ENCODE measurements at regions not wholly inside any gene's neighbourhood (a gene's known extent, or its start where the extent isn't known, plus 50 kb on each side); places are given as distances from the start of the nearest gene placed in this dataset.
"Not testable (repeated sequence)": the region's sequence is repeated elsewhere in the genome, so short reads cannot be mapped to it uniquely, and the experiment has no call there.

DNA sequence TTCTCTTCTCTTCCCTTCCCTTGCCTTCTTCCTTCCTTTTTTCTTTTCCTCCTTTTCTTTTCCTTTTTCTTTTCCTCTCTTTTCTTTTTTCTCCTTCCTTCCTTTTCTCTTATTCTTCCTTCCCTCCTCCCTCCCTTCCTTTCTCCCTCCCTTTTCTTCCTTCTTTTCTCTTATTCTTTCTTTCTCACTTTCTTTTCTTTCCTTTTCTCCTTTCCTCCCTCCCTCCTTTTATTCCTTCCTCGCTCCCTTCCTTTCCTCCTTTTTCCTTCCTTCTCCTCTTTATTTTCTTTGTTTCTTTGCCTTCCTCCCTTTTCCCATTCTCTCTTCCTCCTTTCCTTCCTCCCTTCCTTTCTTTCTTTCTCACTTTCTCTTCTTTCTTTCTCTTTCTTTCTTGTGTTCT lies 146.1 kb downstream of the ZNF92 start:
- not testable (repeated sequence) for DNase-seq

DNA sequence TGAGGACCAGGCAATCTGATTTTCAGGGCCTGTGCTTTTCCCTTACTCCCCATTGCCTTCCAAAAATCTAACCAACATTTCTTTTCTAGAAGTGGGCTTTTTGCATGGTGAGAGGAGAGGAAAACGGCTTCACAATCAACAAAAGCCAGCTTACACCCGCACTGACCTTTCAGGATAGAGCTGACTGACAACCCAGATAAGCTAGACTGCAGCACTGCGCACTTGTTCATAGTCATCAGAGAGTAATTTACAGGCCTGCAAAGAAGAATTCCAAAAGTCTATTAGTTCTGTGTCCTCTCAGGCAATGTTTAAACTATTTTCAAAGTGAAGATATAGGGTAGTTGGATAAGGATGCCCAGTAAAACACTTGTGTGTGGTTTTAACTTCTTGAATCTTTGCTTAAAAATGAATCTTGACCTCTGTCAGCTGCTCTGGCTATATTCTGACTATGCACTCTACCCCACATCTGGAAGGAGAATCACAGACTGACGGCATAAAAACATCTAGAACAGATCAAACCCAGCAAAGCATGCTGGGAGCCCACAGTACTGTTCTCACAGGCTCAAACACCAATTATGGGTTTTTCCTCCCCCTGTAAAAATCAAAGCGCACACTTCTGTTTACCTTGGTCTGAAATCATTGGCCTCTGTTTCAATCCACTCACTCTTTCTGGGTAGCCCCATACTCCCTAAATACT lies 172.0 kb downstream of the ZNF92 start:
- DNase-seq = not testable (repeated sequence)

DNA sequence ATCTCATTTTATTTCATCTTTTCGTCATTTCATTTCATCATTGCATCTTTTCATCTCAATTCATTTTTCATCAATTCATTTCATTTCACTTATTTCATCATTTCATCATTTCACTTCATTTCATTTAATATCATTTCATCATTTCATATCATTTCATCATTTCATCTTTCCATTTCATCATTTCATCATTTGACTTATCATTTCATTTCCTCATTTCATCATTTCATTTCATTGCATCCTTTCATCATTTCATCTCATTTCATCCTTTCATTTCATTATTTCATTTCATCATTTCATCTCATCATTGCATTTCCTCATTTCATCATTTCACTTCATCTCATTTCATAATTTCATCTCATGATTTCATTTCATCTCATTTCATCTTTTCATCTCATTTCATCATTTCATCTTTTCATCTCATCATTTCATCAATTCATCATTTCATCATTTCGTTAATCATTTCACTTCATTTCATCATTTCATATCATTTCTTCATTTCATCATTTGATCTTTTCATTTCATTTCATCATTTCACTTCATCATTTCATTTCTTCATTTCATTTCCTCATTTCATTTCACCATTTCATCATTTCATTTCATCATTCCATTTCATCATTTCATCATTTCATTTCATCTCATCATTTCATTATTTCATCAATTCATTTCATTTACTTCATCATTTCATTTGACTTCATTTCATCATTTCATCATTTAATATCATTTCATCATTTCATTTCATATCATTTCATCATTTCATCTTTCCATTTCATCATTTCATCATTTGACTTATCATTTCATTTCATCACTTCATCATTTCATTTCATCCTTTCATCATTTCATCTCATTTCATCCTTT lies 176.2 kb downstream of the ZNF92 start:
- DNase-seq = not testable (repeated sequence)

DNA sequence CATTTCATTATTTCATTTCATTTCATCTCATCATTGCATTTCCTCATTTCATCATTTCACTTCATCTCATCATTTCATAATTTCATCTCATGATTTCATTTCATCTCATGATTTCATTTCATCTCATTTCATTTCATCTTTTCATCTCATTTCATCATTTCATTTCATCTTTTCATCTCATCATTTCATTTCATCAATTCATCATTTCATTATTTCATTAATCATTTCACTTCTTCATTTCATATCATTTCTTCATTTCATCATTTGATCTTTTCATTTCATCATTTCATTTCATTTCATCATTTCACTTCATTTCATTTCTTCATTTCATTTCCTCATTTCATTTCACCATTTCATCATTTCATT lies 176.8 kb downstream of the ZNF92 start:
- not testable (repeated sequence) for DNase-seq

DNA sequence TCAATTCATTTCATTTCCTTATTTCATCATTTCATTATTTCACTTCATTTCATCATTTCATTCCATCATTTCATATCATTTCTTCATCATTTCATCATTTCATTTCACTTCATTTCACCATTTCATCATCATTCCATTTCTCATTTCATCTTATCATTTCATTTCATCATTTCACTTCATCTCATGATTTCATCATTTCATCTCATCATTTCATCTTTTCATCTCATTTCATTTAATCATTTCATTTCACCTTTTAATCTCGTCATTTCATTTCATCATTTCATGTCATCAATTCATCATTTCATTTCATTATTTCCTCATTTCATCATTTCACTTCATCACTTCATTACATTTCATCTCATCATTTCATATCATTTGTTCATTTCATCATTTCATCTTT lies 177.4 kb downstream of the ZNF92 start:
- not testable (repeated sequence) for DNase-seq

DNA sequence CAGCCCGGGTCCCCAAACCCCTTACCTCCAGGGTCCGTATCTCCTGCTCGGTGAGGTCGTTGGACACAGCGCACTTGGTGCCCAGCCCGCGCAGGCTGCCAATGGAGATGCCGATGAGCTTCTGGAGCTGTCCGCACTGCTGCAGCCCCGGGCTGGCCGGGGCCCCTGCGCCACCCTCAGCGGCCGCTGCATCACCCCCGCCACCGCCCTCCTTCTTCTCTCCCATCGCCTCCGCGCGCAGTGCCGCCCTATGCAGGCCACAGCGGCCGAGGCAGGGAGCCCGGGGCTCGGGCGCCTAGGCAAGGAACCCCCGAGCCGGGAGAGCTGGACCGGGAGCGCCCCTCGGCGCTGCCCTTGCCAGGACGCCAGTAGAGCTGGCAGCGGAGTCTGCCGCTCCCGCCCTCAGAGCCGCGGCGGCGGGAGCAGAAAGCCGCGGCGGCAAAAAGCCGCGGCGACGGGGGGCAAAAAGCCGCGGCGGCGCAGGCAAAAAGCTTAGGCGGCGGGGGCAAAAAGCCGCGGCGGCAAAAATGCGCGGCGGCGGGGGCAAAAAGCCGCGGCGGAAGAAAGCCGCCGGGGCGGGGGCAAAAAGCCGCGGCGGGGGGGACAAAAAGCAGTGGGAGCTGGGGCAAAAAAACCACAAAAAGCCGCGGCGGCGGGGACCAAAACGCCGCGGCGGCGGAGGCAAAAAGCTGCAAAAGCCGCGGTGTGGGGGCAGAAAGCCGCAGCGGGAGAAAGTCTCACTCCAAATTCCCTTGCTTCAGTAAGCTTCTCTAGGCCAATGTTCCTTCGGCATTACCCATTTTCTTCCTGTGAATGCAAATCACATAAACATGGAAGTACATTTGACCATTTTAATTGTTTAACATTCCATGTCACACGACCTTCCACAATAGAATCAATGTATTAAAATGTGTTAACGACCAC lies 181.2 kb downstream of the ZNF92 start:
- not testable (repeated sequence) for DNase-seq

DNA sequence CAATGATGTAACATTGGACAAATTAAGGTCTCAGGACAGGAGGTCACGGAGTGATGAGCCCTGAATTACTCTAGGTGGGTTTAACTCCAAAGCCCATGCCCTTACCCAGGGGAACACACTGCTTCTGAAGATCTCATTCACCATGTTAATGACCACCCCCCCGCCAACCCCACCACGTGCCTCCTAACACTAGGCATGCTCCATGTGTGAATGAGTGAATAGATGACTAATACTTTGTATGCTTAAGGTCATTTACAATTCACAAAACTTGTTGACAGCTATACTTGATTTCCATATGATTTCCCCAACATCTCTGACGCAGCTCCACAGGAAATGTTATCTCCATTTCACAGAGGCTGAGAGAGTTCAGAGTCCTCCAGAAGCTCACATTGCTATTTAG lies 184.9 kb downstream of the ZNF92 start:
- not testable (repeated sequence) for DNase-seq

DNA sequence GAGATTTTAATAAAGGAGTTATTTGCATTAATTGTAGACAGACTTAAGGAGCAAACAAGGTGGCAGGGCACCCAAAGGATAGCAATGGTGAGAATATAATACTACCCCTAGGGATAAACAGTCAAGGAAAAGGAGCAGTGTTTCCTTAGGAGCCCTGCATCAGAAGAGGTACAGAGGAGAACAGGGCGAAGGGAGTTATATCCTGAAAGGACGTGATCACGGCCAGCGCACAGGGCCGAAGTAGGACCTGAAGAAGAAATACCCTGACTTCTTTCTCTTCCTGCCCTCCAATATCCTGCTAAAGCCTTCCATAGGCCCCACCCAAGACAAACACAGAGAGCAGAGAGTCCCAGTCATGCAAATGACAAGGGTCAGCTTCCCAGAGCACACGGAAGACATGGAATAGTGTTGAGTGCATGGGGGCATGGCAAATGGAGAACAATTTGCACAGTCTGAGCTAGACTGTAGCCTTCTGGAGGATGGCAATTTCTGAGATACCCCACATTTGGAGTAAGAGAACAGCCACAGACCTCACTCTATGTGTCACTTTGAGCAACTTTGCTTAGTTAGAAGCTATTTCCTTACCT lies 188.2 kb downstream of the ZNF92 start:
- DNase-seq = not testable (repeated sequence)

DNA sequence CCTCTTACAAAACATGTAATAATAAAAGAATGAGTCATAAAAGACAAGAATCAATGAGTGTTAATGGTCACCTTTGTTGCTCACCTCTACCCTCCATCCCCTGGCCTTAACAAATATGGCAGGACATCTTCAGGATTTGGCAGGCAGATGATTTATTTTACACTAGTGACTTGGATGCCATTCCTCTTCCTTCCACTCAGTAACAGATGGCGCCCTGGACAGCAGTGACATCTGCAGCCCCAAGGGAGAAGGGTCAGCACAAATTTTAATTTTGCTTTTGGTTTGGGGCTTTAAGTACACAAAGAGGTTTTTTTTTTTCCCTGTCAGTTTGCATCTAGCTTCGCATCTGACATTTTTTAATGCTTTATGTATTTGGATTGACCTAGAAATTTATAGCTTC lies 188.9 kb downstream of the ZNF92 start:
- not testable (repeated sequence) for DNase-seq

DNA sequence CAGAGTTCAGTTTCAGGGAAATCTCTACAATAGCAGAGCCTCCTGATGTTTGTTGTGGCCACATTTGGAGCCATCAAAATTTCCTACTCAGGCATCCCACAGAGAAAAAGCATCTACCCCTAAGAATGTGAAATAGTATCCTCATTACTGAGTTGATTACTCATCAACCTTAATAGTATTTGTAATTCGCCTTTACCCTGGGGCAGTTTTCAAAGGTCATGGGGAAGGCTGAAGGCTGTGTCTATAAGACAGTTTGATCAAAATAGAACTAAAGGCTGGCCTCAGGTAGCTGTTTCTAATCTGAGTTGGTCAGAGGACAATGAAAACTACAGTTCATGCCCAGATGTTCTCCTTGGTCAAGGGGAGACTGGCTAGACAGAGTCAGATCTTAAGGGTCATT lies 189.7 kb downstream of the ZNF92 start:
- not testable (repeated sequence) for DNase-seq

DNA sequence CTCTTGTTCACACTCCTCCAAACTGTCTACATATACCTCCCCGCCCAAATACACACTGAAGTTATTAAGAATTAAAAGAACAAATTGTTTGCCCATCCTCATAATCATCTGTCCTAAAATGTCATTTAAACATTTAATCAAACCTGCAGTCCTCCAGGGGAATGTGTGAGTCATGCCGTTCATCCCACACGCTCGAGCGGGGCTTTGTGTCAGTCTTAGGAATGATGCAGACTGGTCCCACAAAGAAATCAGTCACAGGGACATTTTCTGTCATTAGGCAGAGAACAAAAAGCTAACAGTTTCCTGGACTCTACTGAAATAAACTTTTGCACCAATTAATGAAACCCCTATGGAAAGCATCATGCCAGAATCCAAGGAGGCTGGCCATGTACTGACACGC lies 194.6 kb downstream of the ZNF92 start:
- not testable (repeated sequence) for DNase-seq

DNA sequence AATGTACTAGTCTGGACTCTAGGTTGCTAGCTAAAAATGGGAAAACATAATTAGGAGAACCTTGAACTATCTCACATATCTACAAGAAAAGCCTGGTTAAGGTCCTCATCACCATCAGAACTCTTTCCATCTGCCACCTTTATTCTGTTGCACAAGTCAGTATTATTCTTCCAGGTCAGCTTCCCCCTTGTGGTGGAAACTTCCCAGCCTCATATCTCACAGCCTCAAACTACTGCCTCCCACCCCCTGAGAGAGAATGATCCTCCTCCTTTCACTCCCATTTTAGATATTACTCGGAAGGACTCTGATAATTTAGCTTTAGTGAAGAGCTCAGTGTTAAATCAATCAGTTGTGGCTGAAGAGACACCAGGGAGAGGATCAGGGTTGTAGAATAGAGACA lies 197.3 kb downstream of the ZNF92 start:
- DNase-seq = not testable (repeated sequence)

DNA sequence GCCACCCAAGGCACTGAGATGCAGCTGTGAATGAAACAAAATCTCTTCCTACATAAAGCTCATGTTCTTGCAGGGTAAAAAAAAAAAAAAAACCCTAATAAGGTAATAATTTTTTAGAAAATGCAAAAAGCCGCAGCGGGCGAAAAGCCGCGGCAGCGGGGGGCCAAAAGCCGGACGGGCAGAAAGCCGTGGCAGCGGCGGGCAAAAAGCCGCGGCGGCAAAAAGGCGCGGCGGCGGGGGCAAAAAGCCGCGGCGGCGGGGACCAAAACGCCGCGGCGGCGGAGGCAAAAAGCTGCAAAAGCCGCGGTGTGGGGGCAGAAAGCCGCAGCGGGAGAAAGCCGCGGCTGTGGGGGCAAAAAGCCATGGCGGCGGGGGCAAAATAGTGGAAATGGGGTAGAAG lies 198.9 kb downstream of the ZNF92 start:
- DNase-seq = not testable (repeated sequence)

DNA sequence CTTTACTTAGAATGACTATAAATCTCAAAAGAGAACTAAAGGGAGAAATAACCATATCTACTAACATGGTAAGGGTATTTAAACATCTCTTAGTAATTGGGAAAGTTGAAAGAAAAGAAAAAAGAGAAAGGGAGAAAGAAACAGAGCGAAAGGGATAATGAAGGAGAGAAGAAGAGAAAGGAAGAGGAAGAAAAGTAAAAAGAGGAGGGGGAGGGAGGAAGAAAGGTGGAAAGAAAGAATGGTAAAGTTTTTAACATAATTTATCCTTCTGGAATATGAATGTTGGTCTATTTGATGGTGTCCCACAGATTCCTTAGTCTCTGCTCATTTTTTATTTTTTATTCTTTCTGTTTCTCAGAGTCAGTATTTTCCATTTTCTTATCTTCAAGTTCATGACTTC lies 202.7 kb downstream of the ZNF92 start:
- not testable (repeated sequence) for DNase-seq

DNA sequence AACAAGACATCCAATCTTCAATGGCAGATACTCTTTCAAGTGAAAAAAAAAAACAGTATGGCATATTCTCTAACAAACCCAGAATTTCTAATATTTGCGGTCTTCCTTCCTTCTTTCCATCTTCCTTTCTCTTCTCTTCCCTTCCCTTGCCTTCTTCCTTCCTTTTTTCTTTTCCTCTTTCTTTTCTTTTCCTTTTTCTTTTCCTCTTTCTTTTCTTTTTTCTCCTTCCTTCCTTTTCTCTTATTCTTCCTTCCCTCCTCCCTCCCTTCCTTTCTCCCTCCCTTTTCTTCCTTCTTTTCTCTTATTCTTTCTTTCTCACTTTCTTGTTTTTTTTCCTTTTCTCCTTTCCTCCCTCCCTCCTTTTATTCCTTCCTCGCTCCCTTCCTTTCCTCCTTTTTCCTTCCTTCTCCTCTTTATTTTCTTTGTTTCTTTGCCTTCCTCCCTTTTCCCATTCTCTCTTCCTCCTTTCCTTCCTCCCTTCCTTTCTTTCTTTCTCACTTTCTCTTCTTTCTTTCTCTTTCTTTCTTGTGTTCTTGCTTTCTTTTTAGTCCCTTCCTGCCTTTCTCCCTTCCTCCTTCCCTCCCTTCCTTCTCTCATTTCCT lies 209.0 kb downstream of the ZNF92 start:
- DNase-seq = not testable (repeated sequence)

DNA sequence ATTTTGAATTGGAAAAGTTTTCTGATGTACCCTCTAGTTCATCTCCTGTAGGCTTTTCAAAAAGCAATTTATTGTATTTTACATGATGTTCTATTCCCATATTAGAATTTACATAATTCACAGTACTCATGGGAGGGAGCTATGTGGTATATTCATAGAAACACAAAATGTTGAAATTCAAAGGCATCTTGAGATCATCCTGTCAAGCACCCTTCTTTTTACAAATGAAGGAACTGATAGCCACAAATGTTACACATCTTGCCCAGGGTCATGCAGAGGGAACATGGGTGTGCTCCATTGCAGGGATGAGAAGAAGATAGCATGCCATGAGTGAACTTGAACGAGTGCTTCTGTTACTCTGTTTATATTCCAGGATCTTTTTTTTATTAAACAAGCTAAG lies 228.8 kb downstream of the ZNF92 start:
- DNase-seq = not testable (repeated sequence)

DNA sequence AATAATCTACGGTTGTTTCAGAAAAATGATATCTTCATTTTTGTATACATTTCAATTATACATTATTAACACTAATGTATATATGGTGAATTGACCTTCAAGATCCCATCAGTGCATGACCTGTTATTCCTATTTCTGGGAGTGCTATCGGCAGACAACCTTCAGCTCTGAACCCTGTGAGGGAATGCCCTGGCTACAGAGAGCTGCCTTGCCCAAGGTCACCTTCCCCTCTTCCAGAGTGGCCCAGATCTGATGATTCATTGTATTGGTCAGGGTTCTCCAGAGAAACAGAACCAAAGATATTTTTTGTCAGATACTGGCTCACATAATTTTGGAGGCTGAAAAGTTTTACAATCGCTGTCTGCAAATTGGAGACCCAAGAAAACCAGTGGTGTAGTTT lies 235.5 kb downstream of the ZNF92 start:
- no peak for DNase-seq

DNA sequence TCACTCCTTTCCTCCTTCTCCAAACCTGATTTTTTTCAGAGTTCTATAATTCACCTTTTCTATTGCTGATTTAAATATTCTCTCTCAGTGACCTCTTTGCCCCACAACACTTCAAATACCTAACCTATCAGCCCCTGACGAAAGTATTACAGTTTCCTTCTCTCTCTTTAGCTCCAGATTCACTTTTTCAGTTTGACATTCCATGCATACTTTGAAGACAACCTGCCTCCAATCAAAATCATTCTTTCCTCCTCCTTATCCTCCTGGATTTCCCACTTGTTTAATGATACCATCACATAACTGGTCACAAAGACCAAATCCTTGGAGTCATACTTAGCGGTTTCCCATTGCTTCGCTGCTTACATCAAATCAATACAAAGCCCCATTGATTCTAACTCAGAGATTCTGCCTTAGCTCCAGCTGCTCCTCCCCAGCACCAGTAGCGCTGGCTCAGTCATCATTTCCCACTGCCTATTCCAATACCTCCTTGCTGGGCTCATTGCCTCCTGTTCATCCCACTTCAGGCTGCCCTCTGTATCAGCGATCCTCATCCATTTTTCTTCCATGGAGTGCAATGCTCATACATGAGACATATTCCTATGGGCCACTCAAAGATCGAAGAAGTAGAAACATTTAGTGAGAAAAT lies 240.1 kb downstream of the ZNF92 start:
- not testable (repeated sequence) for DNase-seq

DNA sequence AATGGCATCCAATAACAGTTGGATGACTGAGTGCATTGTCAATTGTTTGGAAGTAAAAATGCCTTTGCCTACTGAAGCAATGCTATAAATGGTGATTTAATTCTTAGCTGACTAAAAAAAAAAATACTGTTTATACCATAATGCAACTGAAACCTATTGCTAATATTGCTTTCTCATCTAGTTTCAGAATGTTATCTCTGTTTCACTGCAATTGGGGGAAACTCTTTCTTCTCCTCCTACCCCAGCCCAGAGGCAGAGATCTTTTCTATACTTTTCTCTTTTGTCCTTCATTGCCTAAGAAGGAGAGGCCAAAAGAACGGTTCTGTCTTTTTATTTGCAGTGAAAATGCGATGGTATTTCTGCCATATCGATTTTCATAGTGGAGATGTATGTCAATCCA lies 242.5 kb downstream of the ZNF92 start:
- DNase-seq = not testable (repeated sequence)

DNA sequence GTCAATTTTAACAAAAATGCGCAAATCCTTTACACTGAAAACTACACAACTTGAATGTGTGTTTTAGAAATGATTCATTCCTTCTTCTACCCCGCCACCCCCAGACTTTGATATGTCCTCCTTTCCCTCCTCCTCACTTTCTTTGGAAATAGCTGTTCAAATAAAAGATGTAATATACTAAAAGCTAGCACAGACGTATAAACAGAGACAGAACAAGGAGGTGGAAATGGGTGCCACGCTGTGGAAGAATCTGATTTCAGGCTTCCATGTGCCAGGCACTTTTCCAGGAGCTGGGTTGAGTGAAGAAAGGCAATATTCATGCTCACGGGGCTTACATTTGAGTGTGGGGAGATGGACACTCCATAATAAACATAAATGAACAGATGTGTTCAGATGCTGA lies 246.6 kb downstream of the ZNF92 start:
- DNase-seq = not testable (repeated sequence)

DNA sequence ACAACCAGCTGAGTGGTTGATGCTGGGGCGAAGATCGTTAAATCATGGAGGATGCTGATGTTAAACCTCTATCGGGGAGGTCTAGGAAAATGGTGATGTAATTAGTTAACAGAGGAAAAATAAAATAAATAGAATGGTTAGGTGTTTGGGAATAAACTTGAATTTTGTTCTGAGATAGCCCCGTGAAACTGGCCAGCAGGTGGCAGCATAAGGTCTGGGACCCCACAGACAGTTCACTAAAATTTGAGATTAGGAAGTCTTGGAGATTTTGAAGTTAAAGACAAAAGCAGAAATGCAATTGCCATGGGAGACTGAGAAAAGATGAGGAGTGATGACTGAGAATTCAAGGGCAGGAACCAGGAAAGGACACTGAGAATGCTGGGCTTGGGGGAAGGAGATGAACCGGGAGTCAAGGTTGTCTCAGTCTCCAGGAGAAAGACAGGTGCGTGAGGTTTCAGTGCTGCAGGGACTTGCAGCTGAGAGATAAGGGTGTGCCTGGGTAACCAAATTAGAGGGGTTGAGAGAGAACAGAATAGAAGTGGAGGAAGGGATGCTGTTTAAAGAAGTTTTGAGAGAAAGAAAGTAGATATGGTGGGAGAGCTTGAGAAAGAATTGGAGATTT lies 248.0 kb downstream of the ZNF92 start:
- peak in 1 of 6 experiments; percentile 10 for DNase-seq

Measured in stimulated activated naive CD4-positive, alpha-beta T cell (primary cell).